ENCODE measurements at regions not wholly inside any gene's neighbourhood (a gene's known extent, or its start where the extent isn't known, plus 50 kb on each side); places are given as distances from the start of the nearest gene placed in this dataset.
A peak's percentile ranks its signal among the peaks of the same experiment; 100 is the strongest.

DNA sequence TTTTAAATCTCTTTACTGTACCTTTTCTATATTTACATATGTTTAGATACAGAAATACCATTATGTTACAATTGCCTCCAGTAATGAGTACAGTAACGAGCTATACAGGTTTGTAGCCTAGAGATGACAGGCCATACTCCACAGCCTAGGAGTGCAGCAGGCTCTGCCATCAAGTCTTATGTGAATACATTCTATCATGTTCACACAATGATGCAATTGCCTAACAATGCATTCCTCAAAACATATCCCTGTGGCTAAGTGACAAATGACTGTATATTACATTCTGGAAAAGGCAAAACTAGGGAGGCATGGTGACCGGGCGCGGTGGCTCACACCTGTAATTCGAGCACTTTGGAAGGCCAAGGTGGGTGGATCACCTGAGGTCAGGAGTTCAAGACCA is 192.4 kb upstream of the IGF1R start:
- DNase-seq (ENCODE audit: low spot score): no peak

DNA sequence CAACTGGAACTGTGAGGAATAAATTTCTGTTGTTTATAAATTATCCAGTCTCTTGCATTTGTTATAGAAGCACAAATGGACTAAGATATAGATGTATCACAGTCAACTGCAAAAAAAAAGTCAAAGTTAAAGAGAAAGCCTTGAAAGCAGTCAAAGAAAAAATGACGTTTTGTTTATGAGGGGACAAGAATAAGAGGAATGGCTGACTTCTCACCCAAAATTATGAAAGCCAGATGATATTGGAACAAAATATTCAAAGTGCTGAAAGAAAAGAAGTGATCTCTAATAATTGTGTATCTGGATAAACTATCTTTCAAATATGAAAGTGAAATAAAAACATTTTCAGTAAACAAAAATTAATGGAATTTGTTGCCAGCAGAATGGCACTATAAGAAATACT is 171.8 kb upstream of the IGF1R start:
- no peak for DNase-seq (ENCODE audit: low spot score)

DNA sequence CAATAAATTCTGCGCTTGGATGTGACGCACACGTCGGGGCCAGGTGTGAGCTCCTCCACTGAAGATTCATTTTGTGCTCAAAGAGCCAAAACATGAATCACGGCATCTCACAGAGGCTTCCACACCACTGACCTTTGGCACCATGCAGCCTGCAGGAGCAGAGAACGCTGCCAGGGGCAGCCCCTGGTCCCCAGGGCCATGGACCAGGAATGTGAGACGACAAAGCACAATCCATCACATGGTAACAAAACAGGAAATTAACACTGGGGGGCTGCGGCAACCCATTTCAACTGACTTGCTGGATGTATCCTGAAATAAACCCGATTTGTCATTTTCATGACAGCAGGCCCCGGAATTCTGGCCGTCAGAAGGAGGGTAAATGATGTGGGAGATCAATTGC is 167.5 kb upstream of the IGF1R start:
- DNase-seq (ENCODE audit: low spot score): no peak

GRCh38 chr15:98483575-98484130 is 164.7 kb upstream of the IGF1R start:
- no peak for DNase-seq (ENCODE audit: low spot score)

DNA sequence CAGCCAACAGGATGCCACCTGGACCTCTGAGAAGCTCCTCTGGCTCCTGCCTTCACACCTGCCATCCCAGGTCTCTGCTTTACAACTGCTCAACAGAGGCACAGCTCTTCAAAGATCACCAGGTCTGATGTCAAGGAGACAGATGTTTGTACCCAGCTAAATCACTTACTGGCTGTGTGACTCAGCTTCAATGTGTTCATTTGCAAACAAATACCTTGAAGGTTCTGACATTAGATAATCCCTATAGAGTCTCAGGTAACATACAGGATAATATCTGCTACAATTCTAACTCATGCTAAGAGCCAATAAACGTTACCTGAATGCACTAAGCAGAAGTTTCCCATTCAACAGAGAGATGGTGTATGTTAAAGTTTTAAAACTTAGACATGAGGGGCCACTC is 163.4 kb upstream of the IGF1R start:
- DNase-seq (ENCODE audit: low spot score): no peak

- DNase-seq (ENCODE audit: low spot score): no peak
These were observed 162.9 kb upstream of the IGF1R start for GRCh38 chr15:98485451-98485850.

GRCh38 chr15:98493966-98494511 is 154.3 kb upstream of the IGF1R start:
- DNase-seq (ENCODE audit: low spot score): no peak

DNA sequence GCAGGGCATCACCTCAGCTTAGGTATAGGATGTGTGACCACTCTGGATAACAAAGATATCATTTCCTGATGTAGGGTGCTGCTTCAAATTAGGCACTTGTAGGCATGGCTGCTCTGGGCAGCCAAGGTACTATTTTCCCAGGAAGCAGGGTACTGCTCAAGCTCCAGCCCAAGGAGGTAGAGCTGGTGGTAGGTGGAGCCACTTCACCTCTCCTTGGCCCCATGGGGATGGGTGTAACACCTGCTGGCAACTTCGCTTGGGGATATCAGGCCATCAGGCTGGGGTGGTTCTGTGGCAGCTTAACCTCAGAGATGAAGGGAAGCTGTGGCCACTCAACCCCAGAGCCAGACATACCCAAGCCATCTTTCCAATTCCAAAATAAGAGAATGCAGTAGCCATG is 147.1 kb upstream of the IGF1R start:
- no peak for DNase-seq (ENCODE audit: low spot score)

DNA sequence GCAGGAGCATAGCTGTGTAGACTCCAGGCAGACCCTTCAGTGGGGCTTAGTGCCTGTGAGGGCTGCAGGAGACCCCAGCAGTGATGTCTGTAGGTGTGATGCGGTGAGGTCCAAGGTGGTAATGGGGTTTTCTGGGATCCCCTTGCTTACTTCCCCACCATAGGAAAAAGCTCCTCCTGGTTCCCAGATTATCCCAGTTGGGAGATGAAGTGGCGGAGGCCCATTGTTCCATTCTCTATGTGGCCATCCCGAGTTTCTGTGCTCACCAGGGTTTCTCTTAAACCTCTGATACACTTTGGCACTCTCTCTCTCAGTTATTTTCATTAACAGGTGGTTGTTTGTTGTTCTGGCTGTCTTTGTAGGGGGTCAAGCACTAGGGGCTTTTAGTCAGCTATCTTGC is 146.7 kb upstream of the IGF1R start:
- DNase-seq (ENCODE audit: low spot score): no peak

GRCh38 chr15:98503970-98504369 is 144.4 kb upstream of the IGF1R start:
- DNase-seq (ENCODE audit: low spot score): peak; percentile 25

GRCh38 chr15:98504998-98505397 is 143.3 kb upstream of the IGF1R start:
- no peak for DNase-seq (ENCODE audit: low spot score)

DNA sequence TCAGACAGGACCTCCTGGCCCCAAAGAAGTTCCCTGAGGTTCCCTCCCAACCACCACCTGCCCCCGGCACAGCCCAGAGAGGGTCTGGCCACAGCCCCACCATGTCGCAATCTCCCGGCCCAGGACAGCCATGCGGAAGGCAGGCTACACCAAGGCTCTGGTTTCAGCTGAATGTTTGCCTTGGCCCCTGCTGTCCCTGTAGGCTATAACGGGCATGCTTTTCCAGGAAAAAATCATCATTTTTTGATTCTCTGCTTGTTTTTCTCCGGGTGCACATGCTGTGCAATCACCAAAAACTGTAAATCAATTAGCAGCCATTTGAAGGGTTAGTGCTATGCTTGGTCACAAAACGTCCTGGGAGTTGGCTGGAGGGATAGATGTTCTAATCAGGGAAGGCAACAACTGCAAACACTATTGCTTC is 142.7 kb upstream of the IGF1R start:
- no peak for DNase-seq (ENCODE audit: low spot score)

- DNase-seq (ENCODE audit: low spot score): no peak
These were observed 142.2 kb upstream of the IGF1R start for GRCh38 chr15:98506172-98506571.

DNA sequence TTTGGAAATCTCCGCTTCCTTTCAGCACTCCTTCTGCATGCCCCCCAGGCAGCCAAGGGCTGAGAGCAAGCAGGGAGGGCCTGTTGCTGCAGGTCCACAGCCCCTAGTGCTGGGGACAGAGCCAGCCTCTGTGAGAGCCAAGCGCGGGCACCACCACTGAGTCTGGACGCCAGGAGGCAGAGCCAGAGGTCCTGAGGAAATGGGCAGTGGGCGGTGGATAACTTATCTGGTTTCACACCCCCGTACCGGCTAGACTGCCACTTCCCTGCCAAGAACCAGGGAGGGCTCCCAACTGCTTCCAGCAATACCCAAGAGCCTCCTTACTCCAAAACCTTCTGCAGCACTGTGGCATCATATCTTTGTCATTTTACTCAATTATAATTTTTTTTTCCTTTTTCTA is 141.6 kb upstream of the IGF1R start:
- DNase-seq (ENCODE audit: low spot score): no peak

GRCh38 chr15:98513428-98513986 is 134.8 kb upstream of the IGF1R start:
- DNase-seq (ENCODE audit: low spot score): no peak

DNA sequence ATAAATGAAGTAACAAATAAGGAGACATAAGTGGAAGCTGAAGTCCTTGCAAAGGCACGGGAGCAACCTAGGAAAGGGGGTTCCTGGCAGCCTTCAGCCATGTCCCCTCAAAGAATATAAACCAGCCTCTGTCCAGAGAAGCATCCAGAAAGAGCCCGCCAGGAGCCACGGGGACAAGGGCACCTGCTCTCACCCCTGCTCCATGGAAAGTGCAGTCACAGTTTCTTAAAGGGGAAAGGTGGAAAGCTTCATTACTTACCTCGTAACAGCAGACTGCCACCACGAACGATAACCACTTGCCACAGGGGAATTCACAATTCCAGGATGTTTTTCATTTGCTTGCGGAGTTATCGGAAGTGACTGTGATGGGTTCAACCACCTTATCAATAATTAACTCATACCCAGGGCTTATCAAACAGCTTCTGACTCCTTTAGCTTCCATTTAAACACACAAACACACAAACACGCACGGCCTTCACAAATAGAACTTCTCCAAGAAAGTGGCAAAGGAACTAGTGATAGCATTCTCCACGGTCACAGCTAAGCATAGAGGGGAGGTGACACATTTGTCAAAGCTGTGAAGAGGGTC is 134.2 kb upstream of the IGF1R start:
- DNase-seq (ENCODE audit: low spot score): no peak

GRCh38 chr15:98518823-98519561 is 129.3 kb upstream of the IGF1R start:
- DNase-seq (ENCODE audit: low spot score): peak; percentile 76

DNA sequence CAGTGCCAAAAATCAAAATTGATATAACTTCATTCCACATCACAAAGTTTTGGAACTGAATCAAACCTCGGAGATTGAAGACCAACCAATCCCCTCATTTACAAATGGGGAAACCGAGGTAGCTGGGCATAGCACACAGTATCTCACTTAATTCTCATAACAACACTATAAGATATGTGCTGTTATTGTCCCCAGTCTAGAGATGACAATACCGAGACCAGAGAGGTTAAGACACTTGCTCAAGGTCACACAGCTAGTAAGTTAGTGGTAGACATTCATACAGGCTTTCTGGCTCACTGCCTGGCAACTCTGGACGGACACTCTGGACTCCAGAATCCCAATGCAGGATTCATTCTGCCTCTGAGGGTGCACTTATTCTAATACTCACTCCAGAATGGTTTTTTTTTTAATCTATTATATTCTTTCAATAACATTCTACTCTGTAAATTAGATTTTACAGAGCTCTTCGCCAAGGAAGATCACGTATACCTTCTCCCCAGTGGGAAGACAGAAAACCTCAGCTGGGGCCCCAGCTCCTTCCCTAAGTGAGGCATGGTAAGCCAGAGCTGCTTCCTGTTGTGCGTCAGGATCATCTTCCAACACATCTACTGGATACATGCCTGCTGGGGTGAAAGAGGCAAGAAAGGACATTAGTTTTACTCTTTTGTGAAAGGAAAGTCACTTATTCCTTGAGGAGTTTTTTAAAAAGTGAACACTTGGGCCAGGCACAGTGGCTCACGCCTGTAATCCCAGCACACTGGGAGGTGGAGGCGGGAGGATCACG is 128.4 kb upstream of the IGF1R start:
- DNase-seq (ENCODE audit: low spot score): no peak

DNA sequence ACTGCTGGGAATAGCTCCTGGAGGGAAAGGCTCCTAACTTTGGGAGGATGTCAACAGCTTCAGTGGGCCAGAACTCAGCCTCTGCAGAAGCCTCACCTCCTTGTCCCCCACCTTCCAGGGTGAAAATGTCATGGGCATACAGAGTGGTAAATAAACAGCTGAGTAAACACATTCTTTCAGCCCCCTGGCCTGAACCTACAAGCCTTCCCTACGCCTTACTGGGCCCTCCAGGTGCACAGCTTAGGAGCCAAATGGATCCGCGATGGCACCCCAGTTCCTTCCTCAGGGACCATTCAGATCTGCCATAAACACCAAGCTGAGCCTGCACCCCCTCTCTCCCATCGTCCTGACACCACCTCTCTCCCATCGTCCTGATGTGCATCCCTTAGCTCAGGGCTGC is 126.2 kb upstream of the IGF1R start:
- DNase-seq (ENCODE audit: low spot score): no peak

DNA sequence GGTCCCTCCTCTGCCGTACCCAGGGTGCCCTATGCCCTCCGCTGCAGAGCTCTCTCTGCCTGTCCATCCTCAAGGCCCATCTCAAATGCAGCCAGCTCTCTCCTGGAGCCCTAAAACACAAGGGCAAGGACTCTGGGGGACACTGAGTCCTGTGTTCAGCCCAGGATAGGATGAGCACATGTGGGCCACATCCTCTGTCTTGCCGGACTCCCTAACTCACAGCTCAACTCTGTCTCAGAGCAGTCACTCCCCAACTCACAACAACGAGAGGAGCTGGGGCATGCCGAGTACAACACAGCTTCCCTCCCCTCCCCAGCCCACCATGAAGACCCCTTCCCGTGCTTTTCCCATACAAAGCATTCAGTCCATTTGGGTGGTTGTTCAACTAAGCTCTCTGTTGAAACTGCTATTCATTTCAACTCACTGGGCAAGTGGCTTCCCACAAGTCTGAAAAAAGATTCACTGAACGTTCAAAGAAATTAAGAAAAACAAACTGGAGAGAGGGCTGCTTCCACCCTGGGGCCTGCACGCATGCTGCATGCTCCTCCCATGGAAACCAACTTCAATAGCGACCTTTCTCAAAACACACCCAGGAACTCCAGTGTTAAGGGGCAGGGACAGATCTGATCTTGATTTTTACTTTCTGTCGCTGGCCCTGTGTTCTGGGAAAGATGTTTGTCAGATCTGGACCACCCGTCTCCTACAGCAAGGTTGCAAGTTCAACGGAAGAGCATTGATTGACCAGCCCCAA is 124.3 kb upstream of the IGF1R start:
- DNase-seq (ENCODE audit: low spot score): no peak

- DNase-seq (ENCODE audit: low spot score): no peak
These were observed 123.3 kb upstream of the IGF1R start for GRCh38 chr15:98524838-98525660.

Measured in hepatic stellate cell (primary cell).